Urinary bladder (tissue), 3 donors: ENCODE measurements at regions not wholly inside any gene's neighbourhood (a gene's known extent, or its start where the extent isn't known, plus 50 kb on each side); places are given as distances from the start of the nearest gene placed in this dataset.
"Not testable (repeated sequence)": the region's sequence is repeated elsewhere in the genome, so short reads cannot be mapped to it uniquely, and the experiment has no call there.

Experiments used
- DNase-seq: peaks from one replicate; pipeline ENCODE4 v3.0.0-alpha.2; 2015; ENCODE audit errors: extremely low spot score
- H3K27ac ChIP-seq: one replicate; pipeline ENCODE4 v1.5.1; 2013; ENCODE audit warnings: low read depth, mild to moderate bottlenecking, moderate library complexity
- H3K36me3 ChIP-seq: one replicate; pipeline ENCODE4 v1.6.1; 2013; ENCODE audit warnings: mild to moderate bottlenecking, moderate library complexity; ENCODE audit not compliant: insufficient read depth
- H3K4me1 ChIP-seq: one replicate; pipeline ENCODE4 v1.6.1; 2013; ENCODE audit warnings: mild to moderate bottlenecking, moderate library complexity; ENCODE audit not compliant: insufficient read depth
- H3K4me3 ChIP-seq: one replicate; pipeline ENCODE4 v1.5.1; 2013; ENCODE audit warnings: low read depth, low read length
- WGBS: extraction: QIAGEN DNeasy Blood & Tissue Kit; methylation state at CpG from one replicate; pipeline ENCODE4 v1.1.7; 2013; 5-methylcytosine and 5-hydroxymethylcytosine counted together
- donor health status: healthy with polysubstance abuse.
- donor health status: healthy.

DNA sequence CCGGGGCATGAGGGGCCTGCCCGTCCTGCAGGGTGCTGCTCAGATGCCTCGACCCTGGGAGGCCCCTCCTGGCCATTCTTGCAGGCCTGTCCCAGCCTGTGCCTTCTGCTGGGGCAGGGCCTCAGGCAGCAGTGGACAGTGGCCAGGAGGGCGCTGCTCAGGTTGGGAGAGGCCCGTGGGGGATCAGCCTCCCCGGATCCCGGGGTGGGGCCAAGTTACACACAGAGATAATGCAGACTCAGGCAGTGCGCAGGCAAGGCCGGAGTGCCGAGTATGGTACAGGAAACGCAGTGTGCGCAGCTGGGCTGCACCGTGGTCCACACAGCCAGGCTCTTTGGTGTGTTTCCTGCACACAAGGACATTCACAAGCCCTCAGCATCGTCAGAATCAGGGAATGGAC lies 147.6 kb downstream of the LAT start:
- 60% methylated on average over 14 of the region's 14 CpGs for WGBS
- not testable (repeated sequence) for H3K4me3 ChIP-seq, H3K36me3 ChIP-seq, DNase-seq, H3K4me1 ChIP-seq, H3K27ac ChIP-seq

DNA sequence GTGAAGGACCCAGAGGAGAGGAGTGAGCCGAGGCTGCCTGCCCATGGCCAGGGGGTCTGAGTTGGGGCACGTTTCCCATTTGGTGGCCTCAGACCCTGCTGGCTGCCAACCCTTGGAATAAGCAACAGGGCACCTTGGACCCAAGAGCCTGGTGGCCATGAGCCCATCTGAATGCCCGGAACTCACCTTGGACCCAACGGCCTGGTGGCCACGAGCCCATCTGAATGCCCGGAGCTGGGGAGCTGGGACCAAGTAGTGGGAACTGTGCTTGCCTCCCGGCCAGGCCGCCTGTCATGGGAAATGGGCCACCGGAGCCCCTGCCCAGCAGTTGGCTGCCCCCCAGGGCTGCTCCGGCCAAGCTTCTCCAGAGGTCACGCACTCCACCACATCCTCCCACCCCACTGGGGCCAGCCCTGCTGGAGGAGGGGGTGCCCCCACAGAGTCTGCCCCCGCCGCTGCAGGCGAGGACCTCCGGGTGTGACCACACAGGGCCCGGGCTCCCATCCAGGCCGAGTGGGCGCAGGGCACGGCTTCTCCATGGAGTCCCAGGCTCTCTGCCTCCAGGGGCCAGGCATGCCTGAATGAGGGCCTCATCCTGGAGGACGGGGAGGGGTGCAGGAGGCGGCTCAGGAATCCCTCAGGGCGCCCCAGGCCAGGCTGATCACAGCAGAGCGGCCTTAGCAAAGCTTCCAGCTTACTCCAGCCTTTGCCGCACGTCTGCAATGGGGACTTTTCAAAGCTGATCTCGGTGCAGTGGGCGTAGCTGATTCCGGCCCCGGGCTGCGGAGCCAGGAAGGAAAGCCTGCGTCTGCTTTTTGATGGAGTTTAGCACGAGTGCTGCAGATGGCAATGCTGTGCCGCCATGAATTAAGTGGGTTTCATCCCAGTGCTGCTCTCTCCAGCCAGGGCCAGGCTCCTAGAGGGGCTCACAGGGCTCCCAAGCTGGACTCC lies 146.3 kb downstream of the LAT start:
- not testable (repeated sequence) for DNase-seq, H3K27ac ChIP-seq, H3K4me1 ChIP-seq, H3K36me3 ChIP-seq, H3K4me3 ChIP-seq
- WGBS, result 49% methylated on average over 32 of the region's 33 CpGs

DNA sequence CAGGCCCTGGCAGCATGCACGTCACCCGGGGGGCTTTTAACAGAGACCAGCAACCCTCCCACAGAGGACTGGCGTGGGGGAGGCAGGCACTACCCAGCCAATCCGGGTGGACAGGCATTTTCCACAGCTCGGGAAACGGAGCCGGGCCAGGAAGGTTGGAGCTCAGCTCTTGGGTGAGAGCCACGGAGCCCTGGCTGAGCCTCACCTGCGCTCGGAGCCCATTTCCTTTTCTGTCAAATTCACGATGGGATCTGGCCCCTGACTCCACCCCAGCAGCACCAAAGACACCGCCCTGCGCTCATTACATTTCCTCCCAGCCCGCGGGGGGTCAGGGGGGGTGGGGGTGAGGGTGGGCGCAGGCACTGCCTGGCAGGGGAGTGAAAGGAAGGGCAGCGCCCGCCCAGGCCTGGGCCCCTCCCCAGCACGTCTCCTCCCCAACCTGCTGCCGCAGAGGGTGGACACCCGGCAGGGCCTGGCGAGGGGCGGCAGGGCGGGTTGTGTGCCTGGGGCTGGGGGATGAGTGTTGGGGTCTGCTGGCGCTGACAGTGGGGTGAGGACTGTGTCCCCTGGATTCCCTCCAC lies 145.4 kb downstream of the LAT start:
- H3K4me3 ChIP-seq, H3K36me3 ChIP-seq, H3K4me1 ChIP-seq, H3K27ac ChIP-seq, DNase-seq: not testable (repeated sequence)
- 85% methylated on average over 25 of the region's 25 CpGs for WGBS

DNA sequence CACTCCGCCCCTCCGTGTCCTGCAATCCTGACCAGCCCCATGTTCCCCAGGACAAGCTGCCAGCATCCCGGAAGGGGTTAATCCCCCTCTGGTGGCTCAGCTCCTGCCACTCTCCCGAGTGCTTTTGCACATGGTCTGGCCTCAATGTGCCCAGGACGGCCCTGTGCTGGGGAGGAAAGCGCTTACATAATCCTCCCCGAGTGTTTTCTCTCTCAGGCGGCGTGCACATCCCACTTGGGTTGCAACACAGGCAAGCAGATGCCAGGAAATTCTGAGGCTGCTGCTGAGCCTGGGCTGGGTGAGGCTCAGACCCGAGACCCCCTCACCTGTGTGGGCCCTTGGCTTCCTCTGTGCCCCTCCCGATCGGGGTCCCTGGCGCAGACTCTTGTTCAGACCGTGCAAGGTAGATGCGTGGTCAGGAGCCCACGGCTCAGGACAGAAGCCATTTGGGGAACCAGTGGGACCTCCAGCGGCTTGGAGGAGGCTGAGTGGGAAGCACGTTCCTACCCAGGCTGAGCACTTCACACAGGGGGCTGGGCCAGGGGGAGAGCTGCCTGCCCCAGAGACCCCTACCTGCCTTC lies 144.7 kb downstream of the LAT start:
- not testable (repeated sequence) for DNase-seq
- WGBS, result 59% methylated on average over 18 of the region's 18 CpGs

DNA sequence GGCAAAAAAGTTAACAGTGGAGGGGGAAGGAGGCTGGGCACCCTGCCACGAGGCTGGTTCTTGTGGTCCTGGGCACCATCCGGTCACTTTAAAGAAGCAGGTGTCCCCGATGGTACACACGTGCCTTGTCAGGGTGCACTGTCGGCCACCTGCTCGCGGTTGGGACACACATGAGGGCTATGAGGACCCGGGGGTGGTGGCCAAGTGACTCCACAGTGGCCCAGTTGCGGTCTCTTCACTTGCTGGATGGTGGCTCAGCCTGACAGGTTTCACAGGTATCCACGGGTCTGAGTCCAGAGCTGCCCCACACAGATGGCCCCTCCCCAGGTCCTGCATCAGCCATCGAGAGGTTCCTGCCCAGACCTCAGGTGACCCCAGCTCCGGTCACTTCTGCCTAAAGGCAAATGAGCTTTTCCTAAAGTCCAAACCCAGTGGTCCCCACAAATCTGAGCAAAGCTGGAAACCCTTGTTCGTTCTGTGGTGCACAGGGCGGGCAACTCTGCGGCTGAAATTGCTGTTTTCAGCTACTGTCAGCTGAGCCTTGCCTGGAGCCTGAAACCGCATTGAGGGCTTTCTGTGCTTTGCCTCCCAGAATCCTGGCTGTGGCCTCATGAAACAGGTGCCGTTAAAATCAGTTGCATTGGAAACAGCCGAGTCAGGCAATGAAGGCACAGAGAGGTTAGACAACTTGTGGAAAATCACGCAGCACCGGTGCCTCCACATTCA lies 144.0 kb downstream of the LAT start:
- H3K36me3 ChIP-seq, DNase-seq, H3K4me1 ChIP-seq, H3K27ac ChIP-seq, H3K4me3 ChIP-seq: not testable (repeated sequence)
- WGBS, result 75% methylated on average over 20 of the region's 20 CpGs

More for the DNA sequence above, 144.7 kb downstream of the LAT start:
- H3K4me3 ChIP-seq, H3K36me3 ChIP-seq, H3K27ac ChIP-seq, H3K4me1 ChIP-seq: not testable (repeated sequence)

DNA sequence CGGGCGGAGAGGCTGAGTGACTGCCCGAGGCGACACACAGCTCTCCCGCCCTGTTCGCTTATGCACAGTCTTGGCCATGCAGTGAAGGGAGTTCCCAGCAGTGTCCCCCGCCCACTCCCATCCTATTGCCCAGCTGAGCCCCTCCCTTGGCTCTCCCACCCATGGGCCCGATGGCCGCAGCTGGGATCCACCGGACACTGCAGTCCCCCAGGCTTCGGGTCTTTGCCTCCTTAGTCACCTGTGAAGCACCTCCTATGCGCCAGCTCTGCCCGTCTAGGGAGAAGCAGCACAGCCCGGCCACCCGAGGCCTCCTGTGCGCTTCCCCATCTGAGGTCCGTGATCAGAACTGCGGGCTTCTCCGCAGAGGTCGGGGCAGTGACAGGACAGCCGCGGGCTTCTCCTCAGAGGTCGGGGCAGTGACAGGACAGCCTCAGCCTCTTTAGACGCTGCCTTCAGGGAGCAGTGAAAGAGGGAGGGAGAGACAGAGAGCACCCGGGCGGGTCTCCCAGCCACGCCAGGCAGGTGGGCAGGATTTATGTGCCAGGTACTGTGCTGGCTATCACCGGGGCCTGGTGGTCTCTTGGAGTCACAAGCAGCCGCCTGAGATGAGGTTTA lies 143.1 kb downstream of the LAT start:
- not testable (repeated sequence) for H3K4me1 ChIP-seq, DNase-seq, H3K4me3 ChIP-seq, H3K27ac ChIP-seq, H3K36me3 ChIP-seq
- WGBS, result 78% methylated on average over 29 of the region's 29 CpGs

DNA sequence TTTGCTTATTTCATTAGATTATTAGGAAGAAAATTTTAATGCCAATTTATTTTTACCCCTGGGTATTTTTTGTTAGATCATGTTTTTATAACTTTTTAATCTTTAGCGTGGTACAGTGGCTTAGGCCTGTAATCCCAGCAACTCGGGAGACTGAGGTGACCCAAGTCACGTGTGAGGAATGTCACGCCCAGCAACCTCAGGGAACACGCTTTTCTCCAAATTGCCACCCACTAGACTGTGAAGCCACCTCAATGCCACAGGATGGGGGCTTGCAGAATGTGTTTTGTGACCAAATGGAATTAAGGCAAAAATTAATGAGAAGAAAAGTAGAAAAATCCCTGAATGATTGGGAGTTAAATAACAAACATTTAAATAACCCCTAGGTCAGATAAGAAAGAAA lies 141.8 kb downstream of the LAT start:
- Histone ChIP-seq H3K4me3 (no peak overlapping the region), H3K27ac (no peak overlapping the region), H3K36me3 (no peaks in the 10 kb centered on the region), H3K4me1 (no peaks in the 10 kb centered on the region)
- DNase-seq, result no peak
- WGBS, result 58% methylated on average over 5 of the region's 5 CpGs

DNA sequence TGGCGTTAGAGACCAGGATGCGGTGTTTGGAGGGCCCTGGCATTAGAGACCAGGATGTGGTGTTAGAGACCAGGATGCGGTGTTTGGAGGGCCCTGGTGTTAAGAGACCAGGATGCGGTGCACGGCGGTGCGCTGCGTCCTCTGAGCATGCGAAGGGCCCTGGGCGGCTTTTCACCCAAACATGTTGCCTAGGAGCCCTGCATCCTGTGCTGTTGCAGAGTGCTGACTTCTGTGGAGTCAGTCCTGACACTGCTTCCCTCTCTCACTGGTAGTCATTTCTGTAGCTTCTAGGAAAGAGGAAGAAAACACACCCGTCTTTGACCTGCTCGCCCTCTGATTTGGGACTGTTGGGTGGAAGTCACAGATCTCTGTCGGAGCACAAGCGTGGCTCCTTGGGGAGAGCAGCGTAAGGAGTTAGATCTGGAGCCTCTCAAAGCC lies 141.2 kb downstream of the LAT start:
- Histone ChIP-seq H3K27ac (no peak overlapping the region), H3K4me3 (no peak overlapping the region), H3K4me1 (no peaks in the 10 kb centered on the region), H3K36me3 (no peaks in the 10 kb centered on the region)
- no peak for DNase-seq
- 84% methylated on average over 15 of the region's 15 CpGs for whole genome bisulfite sequencing

DNA sequence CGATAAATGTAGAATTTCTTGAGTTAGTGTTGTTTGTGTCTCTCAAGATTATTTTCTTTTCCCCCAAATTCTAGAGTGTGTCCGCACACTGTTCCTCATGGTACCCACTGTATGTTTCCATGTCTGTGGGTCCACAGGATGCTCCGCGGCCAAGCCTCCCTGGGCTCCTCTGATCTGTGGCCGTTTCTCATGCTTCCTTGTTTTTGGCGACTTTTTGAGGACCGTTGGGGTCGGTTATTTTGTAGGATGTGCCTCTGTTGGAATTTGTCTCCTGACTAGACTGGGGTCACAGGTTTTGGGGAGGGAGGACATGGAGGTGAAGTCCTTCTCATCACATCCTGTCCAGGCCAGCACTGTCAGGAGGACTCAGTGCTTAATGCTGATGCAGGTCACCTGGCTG lies 140.0 kb downstream of the LAT start:
- Histone ChIP-seq H3K4me1 (no peaks in the 10 kb centered on the region), H3K36me3 (no peaks in the 10 kb centered on the region), H3K4me3 (no peak overlapping the region), H3K27ac (no peak overlapping the region)
- 93% methylated on average over 8 of the region's 8 CpGs for WGBS
- DNase-seq, result no peak

DNA sequence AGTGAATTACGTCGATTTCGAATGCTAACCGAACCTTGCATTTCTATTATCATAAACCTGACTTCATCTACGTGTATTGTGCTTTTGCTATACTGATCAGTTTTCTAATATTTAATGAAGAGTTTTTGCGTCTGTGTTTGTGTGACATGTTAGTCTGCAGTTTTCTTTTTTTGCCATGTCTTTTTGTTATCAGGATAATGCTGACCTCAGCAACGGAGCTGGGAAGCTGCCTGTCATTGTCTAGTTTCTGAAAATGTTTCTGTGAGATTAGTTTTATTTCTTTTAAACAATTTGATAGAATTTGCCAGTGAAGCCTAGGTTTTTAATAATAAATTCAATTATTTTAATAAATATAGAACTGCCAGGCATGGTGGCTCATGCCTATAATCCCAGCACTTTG lies 139.3 kb downstream of the LAT start:
- WGBS, result 97% methylated on average over 7 of the region's 7 CpGs
- not testable (repeated sequence) for H3K36me3 ChIP-seq, H3K4me1 ChIP-seq, H3K27ac ChIP-seq, DNase-seq, H3K4me3 ChIP-seq

DNA sequence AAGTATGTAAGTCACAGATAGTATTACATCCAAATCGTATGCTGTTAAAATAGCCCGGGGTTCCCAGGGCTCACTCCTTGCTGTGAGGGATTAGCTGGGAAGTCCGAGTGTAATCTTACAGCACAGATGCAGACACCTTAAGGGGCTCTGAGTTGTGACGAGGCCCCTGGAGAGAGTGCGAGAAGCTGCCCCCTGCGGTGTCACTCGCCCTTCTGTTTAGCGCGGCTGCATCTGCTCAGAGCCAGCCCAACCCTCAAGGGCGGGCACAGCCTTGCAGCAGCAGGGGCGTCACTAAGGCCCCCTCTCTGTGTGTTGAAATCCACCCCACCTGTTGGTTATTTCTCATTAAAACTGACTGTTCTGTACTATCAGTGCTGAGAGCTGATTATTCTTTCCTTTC lies 135.8 kb downstream of the LAT start:
- H3K4me1 ChIP-seq, DNase-seq, H3K4me3 ChIP-seq, H3K27ac ChIP-seq, H3K36me3 ChIP-seq: not testable (repeated sequence)
- WGBS, result 80% methylated on average over 11 of the region's 11 CpGs

DNA sequence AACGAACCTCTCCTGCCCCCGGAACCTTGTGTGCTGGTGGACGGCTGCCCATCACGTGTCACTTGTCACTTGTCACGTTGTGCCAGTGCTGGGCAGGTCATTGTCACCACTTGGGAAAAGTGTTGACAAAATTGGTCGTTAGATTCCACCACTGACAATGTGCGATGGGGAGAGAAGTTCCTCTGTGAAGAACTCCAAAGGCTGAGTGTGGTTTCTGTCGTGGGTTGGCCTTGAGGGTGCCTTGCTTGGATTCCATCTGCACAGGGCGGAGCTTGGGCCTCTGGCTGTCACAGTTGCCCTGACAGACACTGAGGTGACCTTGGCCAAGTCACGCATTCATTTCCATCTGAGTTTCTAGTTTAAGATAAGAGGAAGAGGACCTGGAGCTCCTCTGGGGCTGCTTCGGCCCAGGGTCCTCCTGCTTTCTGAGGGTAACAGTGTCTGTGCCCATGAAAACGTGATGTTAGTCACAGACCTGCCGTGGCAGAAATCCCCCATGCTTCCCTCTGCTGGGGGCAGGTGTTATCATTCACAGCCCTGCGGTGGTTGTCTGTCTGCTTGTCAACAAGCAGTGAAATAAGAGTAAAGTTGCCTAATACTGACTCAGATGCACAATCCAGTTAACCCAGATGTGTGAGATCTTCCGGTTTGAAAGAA lies 133.6 kb downstream of the LAT start:
- H3K27ac ChIP-seq, H3K4me3 ChIP-seq, H3K36me3 ChIP-seq, DNase-seq, H3K4me1 ChIP-seq: not testable (repeated sequence)
- 80% methylated on average over 15 of the region's 15 CpGs for WGBS

DNA sequence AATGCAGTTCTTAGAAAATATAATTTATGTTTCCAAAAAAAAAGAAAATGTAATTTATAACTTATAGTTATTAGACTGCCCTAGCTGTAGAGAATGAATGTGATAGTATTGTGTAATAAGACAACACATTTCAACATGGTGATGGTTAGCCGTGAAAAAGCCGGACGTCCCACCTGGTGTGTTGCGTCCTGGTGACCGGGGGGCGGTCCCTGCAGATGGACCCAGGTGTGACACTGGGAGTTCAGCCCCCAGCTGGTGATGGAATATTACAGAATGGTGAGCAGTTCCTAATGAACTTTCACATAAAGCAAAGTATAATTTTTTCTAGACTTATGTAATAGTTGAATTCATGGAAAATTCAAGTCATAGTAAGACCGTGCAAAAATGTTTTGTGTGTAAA lies 132.8 kb downstream of the LAT start:
- DNase-seq, result no peak
- H3K36me3 ChIP-seq, result no peaks in the 10 kb centered on the region
- no peak overlapping the region for H3K4me3 ChIP-seq
- WGBS, result 88% methylated on average over 7 of the region's 7 CpGs
- no peak overlapping the region for H3K27ac ChIP-seq
- H3K4me1 ChIP-seq, result no peaks in the 10 kb centered on the region
